Endothelial cell of umbilical vein (primary cell): ENCODE measurements at regions not wholly inside any gene's neighbourhood (a gene's known extent, or its start where the extent isn't known, plus 50 kb on each side); places are given as distances from the start of the nearest gene placed in this dataset.

ENCODE experiments used
- JUN ChIP-seq: IDR thresholded peaks from 2 replicates; pipeline ENCODE4 v1.6.1; 2011; ENCODE audit warnings: borderline replicate concordance, low read depth; ENCODE audit not compliant: insufficient read length, insufficient read depth
- POLR2A ChIP-seq: IDR thresholded peaks from 2 replicates; pipeline ENCODE4 v1.6.1; 2012; ENCODE audit warnings: low read depth, mild to moderate bottlenecking, control low read depth, low read length
- TF ChIP-seq, protein P1 (sequence below), 2 donors: IDR thresholded peaks; 1 replicate in 1 of 2; 2 replicates in 1 of 2; pipeline ENCODE4 v1.5.1; 2011; ENCODE audit warnings: low read length in 2 of 2, mild to moderate bottlenecking in 2 of 2, moderate library complexity in 2 of 2, control low read depth in 1 of 2, inconsistent platforms in 1 of 2, low read depth in 1 of 2; ENCODE audit not compliant: insufficient read depth in 1 of 2; ENCODE audit errors: extremely low read depth in 1 of 2

DNA sequence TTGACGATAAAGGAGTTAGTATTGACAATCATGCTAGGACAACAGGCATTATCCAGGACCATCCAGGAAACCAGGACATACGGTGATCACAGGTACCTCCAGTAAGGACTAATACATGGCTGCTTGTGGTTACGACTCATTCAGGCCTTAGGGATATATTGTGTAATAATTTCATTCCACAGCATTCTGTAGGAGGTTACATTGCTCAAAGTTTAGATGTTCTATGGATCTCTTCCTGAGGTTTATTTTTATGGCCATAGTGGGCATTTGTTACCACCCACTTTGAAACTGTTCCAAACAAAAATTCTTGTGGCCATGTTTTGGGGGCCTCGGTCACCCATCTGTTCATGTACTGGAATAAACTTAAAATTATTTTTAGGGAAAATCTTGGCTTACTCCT lies 431.6 kb downstream of the METTL4 start:
- TF ChIP-seq JUN (no peak), POLR2A (no peak)
- TF ChIP-seq, protein P1, sequence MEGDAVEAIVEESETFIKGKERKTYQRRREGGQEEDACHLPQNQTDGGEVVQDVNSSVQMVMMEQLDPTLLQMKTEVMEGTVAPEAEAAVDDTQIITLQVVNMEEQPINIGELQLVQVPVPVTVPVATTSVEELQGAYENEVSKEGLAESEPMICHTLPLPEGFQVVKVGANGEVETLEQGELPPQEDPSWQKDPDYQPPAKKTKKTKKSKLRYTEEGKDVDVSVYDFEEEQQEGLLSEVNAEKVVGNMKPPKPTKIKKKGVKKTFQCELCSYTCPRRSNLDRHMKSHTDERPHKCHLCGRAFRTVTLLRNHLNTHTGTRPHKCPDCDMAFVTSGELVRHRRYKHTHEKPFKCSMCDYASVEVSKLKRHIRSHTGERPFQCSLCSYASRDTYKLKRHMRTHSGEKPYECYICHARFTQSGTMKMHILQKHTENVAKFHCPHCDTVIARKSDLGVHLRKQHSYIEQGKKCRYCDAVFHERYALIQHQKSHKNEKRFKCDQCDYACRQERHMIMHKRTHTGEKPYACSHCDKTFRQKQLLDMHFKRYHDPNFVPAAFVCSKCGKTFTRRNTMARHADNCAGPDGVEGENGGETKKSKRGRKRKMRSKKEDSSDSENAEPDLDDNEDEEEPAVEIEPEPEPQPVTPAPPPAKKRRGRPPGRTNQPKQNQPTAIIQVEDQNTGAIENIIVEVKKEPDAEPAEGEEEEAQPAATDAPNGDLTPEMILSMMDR (IDR thresholded peaks at IDR 0.05; ENCODE audit: extremely low read depth in 1 of 2, insufficient read depth in 1 of 2, low read depth in 1 of 2, low read length in 2 of 2): no peak
